Left lung (tissue), 4 donors: ENCODE measurements at regions not wholly inside any gene's neighbourhood (a gene's known extent, or its start where the extent isn't known, plus 50 kb on each side); places are given as distances from the start of the nearest gene placed in this dataset.

Source experiments
- ATAC-seq: fragments of 200-7000 bp; cut with Tn5 transposase; one replicate; pipeline ENCODE4 v1.9.1; 2020; ENCODE audit warnings: moderate library complexity
- DNase-seq, 4 donors: peaks; one replicate each; pipeline ENCODE4 v3.0.0-alpha.2; 2013 to 2020
- H3K27ac ChIP-seq, 2 donors: fragments of 200-600 bp; sonication (generic) in 1 of 2; one replicate each; pipeline versions ENCODE4 v1.5.0 to v1.8.0; 2020 to 2021
- H3K27me3 ChIP-seq, 2 donors: fragments of 200-600 bp; sonication (generic) in 1 of 2; one replicate each; pipeline versions ENCODE4 v1.5.0 to v1.8.0; 2020 to 2021
- H3K36me3 ChIP-seq, 2 donors: fragments of 200-600 bp; sonication (generic) in 1 of 2; one replicate each; pipeline versions ENCODE4 v1.5.0 to v1.8.0; 2020 to 2021
- H3K4me1 ChIP-seq, 2 donors: fragments of 200-600 bp; one replicate each; pipeline ENCODE4 v1.8.0; 2021
- H3K4me3 ChIP-seq, 2 donors: fragments of 200-600 bp; sonication (generic) in 1 of 2; one replicate each; pipeline versions ENCODE4 v1.5.0 to v1.8.0; 2020 to 2021; ENCODE audit warnings: mild to moderate bottlenecking in 1 of 2
- H3K9me3 ChIP-seq, 2 donors: fragments of 200-600 bp; sonication (generic) in 1 of 2; one replicate each; pipeline versions ENCODE4 v1.5.0 to v1.8.0; 2020 to 2021
- intact Hi-C, 2 donors: fragments of 100-400 bp; cut with DNase I; formaldehyde crosslinking; loops; one replicate each; pipeline versions ENCODE4 v1.11.2 to v1.14.2; 2022
- TF ChIP-seq, protein P1 (sequence below), 2 donors: fragments of 200-600 bp; sonication (generic) in 1 of 2; IDR thresholded peaks; one replicate each; pipeline versions ENCODE4 v1.5.0 to v1.8.0; 2021; ENCODE audit warnings: antibody characterized with exemption in 2 of 2
- donor health status: DM: no; HTN: yes; CAD: no.
- donor health status: DM: no; HTN: no; CAD: no.

DNA sequence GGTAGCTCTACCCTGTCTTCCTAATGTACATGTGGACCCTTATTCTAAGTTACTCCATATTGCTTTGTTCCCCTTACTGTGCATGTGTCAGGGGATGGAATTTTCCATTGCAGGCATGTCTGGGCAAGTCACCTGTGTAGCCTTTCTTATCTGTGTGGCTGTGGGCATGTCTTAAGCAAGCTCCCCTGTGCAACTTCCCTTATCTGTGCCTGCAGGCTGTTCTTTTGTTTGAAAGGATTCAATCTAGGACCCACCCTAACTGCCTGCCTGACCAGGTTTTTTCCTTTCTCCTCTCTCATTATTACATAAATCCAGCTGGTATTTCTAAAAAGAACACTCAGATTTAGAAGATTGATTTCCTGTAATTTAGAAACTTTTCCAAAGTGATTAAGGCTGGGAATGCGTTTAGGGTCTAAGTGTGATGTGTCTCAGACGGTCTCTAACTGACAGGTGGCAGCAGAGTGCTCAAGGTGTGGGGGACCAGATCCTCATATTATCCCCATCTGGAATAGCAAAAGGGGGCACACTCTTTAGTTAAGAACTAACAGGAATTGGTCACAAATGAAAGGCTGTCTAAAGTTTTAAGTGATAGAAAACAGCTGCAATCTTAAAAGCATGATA, 198.9 kb upstream of the PPP1R2C start:
- Histone ChIP-seq H3K27me3 (no peaks in the 10 kb centered on the region), H3K4me1 (no peaks in the 10 kb centered on the region), H3K36me3 (no peaks in the 10 kb centered on the region), H3K4me3 (no peak overlapping the region), H3K27ac (no peak overlapping the region), H3K9me3 (no peaks in the 10 kb centered on the region)
- no peak for DNase-seq
- TF ChIP-seq, protein P1, sequence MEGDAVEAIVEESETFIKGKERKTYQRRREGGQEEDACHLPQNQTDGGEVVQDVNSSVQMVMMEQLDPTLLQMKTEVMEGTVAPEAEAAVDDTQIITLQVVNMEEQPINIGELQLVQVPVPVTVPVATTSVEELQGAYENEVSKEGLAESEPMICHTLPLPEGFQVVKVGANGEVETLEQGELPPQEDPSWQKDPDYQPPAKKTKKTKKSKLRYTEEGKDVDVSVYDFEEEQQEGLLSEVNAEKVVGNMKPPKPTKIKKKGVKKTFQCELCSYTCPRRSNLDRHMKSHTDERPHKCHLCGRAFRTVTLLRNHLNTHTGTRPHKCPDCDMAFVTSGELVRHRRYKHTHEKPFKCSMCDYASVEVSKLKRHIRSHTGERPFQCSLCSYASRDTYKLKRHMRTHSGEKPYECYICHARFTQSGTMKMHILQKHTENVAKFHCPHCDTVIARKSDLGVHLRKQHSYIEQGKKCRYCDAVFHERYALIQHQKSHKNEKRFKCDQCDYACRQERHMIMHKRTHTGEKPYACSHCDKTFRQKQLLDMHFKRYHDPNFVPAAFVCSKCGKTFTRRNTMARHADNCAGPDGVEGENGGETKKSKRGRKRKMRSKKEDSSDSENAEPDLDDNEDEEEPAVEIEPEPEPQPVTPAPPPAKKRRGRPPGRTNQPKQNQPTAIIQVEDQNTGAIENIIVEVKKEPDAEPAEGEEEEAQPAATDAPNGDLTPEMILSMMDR (IDR thresholded peaks at IDR 0.05): no peak
- intact Hi-C loops: no loop called here
- ATAC-seq: no peak

DNA sequence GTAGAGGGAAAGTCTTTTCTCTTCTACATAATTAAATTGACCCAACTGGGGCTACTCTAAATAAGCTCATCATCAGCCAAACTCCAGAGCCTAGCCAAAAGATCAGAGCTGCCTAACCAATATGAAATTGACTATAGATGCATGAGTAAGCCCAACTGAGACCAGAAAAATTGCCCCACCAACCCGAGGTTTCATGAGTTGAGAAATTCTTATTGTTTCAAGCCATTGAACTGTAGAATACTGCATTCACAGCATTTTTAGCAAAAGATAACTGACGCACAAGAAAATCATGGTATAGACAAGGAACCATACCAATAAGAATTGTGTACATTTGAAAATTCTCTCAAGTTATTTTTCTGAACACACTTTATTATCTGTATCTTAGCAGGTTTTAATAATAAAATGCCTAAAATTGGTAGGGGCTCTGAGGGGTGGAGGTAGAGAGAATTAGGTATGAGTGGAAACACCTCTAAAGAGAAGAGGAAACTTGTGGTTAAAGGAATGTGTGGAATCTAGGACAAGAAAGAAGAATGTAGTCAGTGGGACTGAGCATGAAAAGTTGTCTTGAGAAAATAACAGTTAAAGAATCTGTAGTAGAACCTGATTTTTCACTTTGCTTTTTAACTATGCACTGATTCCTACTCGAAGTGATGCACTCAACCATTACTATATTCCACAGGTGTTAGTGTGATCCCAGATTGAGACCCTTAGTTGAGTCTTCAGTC, 200.9 kb upstream of the PPP1R2C start:
- Histone ChIP-seq H3K27me3 (no peaks in the 10 kb centered on the region), H3K9me3 (no peaks in the 10 kb centered on the region), H3K36me3 (no peaks in the 10 kb centered on the region), H3K27ac (no peak overlapping the region), H3K4me3 (no peak overlapping the region), H3K4me1 (no peaks in the 10 kb centered on the region)
- intact Hi-C loops: no loop called here
- DNase-seq (no peak), ATAC-seq (no peak)
- TF ChIP-seq, protein P1 (IDR thresholded peaks at IDR 0.05): no peak

DNA sequence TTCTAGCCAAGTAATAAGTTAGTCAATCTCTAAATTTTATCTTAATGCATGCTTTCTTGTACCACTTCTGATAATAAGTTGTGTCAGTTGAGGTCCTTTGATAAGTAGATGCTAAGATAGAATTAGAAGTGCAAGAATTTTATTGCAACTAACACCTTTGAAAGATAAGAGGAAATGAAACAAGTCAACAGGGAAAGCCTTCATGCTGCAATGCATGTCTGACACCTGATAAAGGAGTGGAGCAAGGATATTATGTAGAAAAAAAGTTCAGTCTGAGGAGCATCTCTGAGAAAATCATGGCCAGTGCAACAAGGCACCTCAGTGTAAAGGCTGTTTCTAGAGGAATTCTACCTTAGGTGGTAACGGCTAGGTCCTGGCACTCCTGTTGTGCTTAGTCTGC, 210.7 kb upstream of the PPP1R2C start:
- Histone ChIP-seq H3K4me3 (no peak overlapping the region), H3K4me1 (no peaks in the 10 kb centered on the region), H3K9me3 (no peaks in the 10 kb centered on the region), H3K27me3 (peaks cover 0 to 4% of the 10 kb centered on the region in 2 donors), H3K27ac (no peak overlapping the region), H3K36me3 (no peaks in the 10 kb centered on the region)
- no peak for DNase-seq
- TF ChIP-seq, protein P1 (IDR thresholded peaks at IDR 0.05): no peak
- intact Hi-C loops: no loop called here
- ATAC-seq: no peak

DNA sequence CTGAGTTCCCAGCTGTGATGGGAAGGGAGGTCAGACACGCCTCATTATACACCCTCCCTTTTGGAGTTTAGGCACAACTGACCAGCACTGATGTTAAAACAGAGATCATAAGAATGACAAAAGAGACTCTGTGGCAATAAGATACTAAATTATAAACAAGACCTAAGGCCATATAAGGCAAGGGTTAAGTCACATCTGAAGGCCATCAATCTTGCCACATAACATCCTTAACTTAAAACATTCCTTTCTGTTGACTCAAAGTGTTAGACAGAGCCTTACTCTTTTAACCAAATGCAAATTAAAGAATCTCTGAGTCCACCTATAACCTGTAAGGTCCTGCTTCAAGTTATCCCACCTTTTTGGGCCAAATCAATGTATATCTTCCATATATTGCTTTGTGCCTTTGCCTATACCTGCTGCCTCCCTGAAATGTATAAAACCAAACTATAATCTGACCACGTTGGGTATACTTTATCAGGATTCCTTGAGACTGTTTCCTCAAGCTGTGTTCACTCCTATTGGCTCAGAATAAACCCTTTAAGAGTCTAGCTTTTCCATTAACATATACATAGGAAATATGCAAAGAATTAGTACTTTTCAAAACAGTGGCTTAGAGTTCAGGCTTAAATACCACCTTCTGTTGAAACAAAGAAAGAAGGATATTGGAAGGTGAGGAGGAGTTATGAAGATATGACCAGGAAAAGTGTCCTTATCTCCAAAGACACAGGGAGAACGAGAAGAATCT, 214.4 kb upstream of the PPP1R2C start:
- intact Hi-C loops: no loop called here
- H3K4me1 ChIP-seq: no peaks in the 10 kb centered on the region
- ATAC-seq: no peak

More for the DNA sequence above, 214.4 kb upstream of the PPP1R2C start:
- no peak for DNase-seq
- peaks cover 0 to 4% of the 10 kb centered on the region in 2 donors for H3K27me3 ChIP-seq
- H3K27ac ChIP-seq: no peak overlapping the region
- H3K9me3 ChIP-seq: no peaks in the 10 kb centered on the region
- H3K4me3 ChIP-seq: no peak overlapping the region
- H3K36me3 ChIP-seq: no peaks in the 10 kb centered on the region
- TF ChIP-seq, protein P1 (IDR thresholded peaks at IDR 0.05): no peak
